ENCODE measurements at regions not wholly inside any gene's neighbourhood (a gene's known extent, or its start where the extent isn't known, plus 50 kb on each side); places are given as distances from the start of the nearest gene placed in this dataset.

DNA sequence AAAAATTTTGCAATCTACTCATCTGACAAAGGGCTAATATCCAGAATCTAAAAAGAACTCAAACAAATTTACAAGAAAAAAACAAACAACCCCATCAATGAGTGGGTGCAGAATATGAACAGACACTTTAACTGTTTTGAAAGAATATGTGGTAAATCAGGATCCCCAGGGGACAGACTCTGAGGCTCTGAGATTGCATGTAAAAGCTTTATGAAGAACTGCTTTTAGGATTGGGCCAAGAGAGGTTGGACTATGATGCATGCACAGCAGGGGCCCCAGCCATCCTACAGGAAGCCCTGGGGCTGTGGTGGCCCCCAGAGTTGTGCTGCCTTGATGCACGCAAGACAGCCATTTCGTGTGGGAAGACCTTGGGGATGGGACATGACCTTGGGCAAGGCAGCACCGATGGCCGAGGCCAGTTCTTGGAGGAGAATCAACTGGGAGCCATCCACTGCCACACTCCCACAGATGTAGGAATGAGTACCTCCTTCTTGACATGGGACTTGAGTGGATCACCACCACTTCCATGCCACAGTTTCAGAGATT, 298.1 kb upstream of the THBS1 start:
- in situ Hi-C loops (cut with HindIII; ENCODE audit: low pct_unique_long_range_greater_than_20kb, low sequenced_read_pairs) = no loop called here
- DNase-seq (ENCODE audit: low read depth) = no peak

DNA sequence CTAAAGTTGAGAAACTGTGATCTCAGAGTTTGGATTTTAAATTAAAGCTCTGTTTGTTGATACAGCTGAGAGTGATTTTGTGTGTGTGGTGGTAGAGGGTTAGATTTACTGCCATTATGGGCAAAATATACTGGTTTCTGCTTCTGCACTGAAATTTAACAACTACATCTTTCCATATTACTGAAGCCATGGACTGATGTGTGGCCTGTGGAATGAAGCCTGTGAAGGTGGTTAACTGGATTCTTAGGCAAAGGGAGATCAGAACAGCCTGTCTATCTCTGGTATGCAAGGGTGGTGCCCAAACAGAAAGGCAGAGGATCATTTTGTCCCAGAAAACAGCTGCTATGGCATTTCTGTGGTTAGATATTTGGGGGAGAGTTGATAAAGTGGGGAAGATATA, 297.3 kb upstream of the THBS1 start:
- no peak for DNase-seq (ENCODE audit: low read depth)
- in situ Hi-C loops (cut with HindIII; ENCODE audit: low pct_unique_long_range_greater_than_20kb, low sequenced_read_pairs) = no loop called here

DNA sequence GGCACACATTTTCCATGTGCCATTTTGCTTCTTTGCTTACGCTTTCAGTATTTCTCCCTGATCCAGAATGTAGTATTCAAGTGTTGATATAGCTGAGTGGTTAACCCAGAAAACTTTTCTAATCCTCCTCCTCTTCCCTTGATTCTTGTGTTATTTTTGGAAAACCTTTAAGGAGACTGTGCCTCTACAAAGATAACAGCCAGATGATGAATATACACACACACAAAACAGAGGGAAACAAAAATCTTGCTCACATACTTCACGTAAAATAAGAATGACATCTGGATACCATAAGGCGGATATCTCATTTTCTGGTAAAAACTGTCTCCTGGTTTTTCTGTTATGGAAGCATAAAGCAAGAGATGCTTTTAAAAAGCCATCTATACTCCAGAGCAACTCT, 295.8 kb upstream of the THBS1 start:
- in situ Hi-C loops (cut with HindIII; ENCODE audit: low pct_unique_long_range_greater_than_20kb, low sequenced_read_pairs) = no loop called here
- no peak for DNase-seq (ENCODE audit: low read depth)

DNA sequence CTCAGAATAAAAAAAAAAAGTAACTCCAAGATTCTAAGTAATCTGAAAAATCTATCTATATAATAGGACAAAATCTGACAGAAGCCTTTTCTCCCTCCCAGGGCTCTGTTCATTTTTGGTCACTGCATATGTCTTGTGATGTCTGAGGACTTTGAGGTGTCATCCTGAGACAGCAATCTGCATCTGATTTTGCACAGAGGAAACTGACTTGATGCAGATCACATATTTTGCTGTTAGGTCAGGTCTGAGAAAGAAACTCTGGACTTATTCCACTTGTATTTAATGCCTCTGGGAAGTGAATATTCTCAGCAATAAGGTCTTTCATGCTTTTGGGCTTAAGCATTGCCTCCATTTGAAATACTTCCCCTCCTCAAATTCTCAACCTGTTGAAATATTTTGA, 295.2 kb upstream of the THBS1 start:
- in situ Hi-C loops (cut with HindIII; ENCODE audit: low pct_unique_long_range_greater_than_20kb, low sequenced_read_pairs) = no loop called here

DNA sequence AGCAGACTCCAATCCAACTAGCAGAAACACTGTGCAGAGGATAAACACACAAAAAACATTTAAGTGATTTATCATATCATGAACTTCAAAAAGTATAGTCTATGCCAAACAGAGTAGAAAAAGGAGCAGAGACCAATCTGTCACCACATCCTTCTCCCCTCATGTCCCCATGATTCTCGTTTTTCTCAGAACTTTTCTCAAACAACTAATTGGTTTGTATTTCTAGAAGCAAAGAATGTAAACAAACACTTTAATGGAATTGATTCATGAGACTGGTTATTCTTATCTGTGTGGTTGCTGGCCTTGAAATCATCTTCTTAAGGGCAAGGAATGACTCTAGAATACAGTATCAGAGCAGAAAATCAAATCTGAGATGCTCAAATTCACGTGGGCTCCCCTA, 294.2 kb upstream of the THBS1 start:
- DNase-seq (ENCODE audit: low read depth) = no peak
- in situ Hi-C loops (cut with HindIII; ENCODE audit: low pct_unique_long_range_greater_than_20kb, low sequenced_read_pairs) = no loop called here

More for the DNA sequence above, 295.2 kb upstream of the THBS1 start:
- DNase-seq (ENCODE audit: low read depth) = no peak

DNA sequence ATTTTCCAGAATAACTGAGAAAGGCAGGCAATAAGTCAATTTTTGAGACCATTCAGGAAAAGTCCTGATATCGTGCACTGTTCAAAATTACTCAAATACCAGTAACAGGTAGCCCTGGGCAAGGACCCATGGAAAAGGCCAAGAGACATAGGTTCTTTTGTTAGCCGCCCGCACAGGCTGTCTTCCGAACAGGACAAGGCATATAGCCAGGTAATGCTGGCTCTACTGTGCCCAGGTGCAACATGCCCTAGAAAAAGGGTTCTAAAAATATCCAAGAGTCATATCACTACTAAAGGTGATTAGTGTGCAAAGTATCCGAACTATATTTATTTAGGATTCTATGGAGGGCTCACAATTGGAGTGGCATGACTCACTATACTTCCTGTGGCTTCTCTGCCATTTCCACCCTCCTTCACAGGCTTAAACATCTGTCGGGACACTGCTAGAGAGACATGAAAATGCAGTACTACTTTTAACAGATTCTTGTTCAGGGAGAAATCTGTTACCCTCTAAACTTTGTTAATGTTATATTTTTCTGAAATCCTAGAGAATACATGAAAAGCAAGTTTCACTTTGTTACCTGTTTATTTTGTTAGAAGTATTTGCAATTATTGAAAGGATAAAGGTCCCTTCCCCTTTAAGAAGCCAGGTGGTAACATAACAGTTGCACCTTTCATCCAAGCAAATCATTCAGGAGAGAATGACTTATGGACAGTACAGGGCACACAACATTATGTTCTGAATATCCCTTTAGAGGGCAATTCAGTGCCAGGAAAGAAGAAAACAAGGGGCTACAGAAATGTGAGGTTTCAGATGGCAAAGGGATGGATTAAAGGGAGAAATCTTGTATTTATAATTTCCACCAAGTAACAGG, 293.3 kb upstream of the THBS1 start:
- in situ Hi-C loops (cut with HindIII; ENCODE audit: low pct_unique_long_range_greater_than_20kb, low sequenced_read_pairs) = no loop called here
- no peak for DNase-seq (ENCODE audit: low read depth)

DNA sequence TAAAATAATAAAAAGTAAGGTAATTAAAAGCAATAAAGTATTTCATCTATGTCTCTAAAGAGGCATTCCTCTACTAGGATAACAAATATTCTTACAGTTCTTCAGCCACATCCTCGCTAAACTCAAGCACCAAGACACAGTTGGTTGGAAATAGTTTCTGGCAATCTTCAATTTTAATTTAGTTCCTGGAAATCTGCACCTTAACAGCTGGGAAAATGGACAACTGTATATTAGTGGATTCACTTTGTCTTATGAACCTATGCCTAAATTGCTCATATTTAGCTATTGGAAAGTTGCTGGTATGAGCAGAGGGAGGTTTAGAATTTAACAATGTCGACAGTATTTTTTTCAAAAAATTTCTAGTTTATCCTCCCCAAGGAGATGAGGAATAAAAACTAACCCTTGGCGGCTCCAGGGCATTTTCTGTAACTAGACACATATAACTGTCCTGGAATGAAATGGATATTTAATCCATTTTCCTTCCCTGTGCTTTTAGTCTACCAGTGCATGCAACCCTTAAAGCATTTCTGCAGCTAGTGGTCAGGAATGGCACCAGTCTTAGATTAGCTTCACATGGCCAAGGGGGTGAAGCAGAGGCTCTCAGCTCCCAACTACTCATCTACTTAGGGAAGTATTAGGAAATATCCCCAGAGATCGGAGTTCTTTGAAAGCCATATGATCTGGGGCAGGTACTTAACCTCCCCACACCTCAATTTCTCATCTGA, 290.0 kb upstream of the THBS1 start:
- no peak for DNase-seq (ENCODE audit: low read depth)
- in situ Hi-C loops (cut with HindIII; ENCODE audit: low pct_unique_long_range_greater_than_20kb, low sequenced_read_pairs) = no loop called here

DNA sequence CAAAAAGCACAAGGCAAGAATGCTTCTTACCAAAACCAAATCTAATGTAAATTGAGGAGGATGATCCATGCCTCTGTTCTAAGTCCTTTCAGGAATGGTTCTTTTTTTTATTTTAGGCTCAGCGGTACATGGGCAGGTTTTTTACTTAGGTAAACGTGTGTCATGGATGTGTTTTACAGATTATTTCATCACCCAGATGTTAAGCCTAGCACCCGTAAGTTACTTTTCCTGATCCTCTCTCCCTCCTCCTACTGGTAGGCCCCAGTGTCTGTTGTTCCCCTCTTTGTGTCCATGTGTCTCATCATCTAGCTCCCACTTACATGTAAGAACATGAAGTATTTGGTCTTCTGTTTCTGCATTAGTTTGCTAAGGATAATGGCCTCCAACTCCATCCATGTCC, 289.2 kb upstream of the THBS1 start:
- in situ Hi-C loops (cut with HindIII; ENCODE audit: low pct_unique_long_range_greater_than_20kb, low sequenced_read_pairs) = no loop called here
- DNase-seq (ENCODE audit: low read depth) = no peak

DNA sequence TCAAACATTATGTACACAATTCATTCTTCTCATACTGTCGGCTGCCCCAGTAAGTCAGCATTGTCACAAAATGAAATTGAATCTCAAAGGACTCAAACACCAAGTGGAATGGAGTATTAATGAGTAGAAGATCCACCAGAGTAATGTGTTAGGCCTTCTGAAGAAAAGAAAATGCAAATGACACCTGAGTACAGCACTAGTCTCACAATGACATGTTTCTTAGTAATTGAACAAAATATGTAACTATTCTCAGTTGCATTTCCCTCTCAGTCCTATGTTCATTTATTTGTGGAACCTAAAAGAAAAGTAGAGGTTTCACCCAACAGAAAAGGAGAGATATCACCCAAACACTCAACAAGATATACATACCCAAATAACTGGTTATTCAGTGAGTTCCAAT, 283.9 kb upstream of the THBS1 start:
- in situ Hi-C loops (cut with HindIII; ENCODE audit: low pct_unique_long_range_greater_than_20kb, low sequenced_read_pairs) = no loop called here

DNA sequence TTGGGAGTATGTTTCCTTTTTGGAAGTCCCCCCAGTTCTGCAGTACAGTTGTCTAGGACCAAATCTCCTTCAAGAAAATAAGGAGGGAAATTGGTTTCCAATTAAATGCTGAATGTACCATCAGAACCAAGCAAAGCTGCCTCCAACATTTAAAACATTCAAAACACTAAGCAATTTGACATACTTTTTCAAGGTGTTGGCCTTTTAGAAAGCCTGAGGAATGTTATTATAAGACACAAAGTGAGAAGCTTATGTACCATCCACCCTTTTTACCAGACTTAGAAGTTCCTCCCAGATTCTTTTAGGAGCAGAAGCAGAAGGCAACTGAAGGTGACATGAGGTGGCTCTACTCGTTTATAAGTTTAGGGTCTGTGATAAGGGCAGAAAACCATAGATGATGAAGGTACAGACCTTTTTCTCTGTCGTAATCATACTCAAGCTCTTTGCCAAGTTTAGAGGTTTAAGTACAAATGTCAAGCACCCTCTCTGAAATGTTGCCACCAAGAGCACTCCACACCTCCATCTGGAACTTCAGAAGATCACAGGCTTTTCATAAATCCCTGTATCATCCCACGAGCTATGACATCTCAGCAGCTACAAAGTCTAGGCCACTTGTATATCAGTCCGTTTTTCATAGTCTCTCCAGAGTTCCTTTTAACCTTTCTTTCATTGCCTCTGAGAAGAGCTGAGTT, 282.5 kb upstream of the THBS1 start:
- in situ Hi-C loops (cut with HindIII; ENCODE audit: low pct_unique_long_range_greater_than_20kb, low sequenced_read_pairs) = no loop called here
- DNase-seq (ENCODE audit: low read depth) = no peak

More for the DNA sequence above, 283.9 kb upstream of the THBS1 start:
- DNase-seq (ENCODE audit: low read depth) = no peak

DNA sequence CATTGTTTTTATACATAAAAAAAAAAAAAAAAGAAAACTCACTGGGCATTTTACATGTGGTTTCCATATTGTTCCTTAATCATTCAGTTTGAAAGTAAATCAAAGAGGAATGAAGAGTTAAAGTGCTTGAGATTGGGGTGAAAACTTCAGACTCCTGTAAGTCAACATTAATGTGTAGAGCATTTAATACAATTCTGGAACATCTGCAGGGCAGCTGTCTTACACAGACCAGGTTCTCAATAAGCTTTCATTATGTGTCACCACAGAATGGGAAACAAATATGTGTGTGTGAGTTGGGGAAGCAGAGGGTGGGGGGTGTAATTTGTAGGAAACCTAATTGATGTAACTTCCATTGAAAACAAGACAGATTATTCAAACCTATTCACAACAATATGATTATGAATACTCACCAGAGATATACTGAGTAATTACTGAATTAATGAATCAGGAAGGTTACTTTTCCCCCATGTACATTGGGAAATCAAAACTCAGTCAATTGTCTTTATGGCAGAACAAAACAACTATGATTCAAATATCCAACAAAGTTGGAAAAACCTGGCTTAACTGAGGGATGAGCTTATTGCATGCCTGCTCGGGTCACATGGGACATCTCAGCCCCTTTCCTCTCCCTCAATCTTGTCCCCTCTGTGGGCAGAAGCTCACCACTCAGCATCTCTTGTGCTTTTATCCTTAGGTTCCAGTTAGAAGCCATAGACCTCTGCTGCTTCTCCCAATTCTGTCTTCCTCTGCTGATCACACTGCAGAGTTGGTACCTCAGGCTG, 281.2 kb upstream of the THBS1 start:
- in situ Hi-C loops (cut with HindIII; ENCODE audit: low pct_unique_long_range_greater_than_20kb, low sequenced_read_pairs) = no loop called here
- no peak for DNase-seq (ENCODE audit: low read depth)

DNA sequence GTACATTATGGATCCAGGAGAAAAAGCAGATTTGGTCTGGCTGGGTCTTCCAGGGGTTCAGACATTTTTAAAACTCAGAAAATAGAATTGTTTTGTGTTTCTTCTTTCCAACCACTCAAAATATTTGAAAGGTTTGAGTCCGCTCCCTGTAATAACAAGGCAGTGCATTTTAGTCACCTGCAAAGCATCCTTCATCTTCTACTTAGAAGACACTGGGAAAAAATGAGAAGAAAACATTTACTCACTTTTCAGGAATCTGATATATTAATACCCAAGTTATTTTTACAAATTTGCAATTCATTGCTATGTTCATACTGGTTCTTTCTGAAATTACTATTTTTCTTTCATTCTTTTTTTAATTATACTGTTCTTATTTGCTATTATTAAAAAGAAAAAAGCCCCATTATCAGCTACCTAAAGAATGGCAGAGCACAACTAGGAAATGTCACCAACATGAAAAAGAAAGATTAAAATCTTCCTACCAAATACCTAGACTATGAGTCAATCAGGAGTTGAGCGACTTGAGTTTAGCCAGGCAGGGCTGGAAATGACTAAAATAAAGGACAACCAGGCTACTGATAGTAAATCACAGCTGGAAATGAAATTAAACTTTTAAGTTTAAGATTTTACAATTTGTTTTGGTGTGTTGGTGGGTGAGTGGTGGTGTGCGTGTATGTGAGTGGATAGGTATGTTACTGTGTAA, 280.3 kb upstream of the THBS1 start:
- DNase-seq (ENCODE audit: low read depth) = peak; percentile 14
- in situ Hi-C loops (cut with HindIII; ENCODE audit: low pct_unique_long_range_greater_than_20kb, low sequenced_read_pairs) = no loop called here

DNA sequence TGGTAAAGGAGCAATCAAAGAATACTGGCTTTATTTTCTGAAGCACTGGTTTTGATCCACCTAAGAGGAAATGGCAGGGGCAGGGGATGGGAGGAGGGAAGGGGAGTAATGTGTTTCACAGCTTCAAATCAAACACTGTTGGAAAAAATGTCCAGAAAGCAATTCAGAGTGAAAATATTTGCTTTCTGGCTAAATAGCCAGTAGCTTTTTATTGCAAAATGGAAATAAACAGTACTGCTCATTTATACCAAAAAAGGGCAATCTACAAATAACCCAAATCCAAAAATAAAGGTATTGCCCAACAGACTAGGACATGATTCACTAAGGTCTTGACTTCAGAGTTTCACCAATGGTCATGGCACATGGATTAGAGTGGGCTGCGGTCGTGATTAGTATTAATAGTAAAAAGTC, 279.3 kb upstream of the THBS1 start:
- no peak for DNase-seq (ENCODE audit: low read depth)
- in situ Hi-C loops (cut with HindIII; ENCODE audit: low pct_unique_long_range_greater_than_20kb, low sequenced_read_pairs) = no loop called here

DNA sequence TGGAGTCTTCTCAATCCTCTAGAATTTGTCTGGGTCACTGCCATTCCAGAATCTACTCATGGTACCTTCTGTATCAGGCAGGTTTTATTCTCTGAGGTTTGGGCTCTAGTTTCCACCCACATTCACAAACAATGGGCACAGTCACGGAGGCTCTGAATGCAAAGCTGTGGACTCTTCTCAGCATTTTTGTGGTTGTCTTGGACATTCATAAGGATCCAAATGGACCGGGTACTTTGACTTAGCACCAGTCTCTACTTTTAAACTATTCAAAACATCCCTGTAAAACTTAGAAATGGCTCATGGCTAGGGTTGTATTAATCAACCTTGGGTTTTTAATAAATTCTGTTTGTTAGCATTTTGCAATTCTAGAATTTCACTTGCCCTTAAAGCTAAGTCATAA, 277.9 kb upstream of the THBS1 start:
- in situ Hi-C loops (cut with HindIII; ENCODE audit: low pct_unique_long_range_greater_than_20kb, low sequenced_read_pairs) = no loop called here
- DNase-seq (ENCODE audit: low read depth) = no peak

DNA sequence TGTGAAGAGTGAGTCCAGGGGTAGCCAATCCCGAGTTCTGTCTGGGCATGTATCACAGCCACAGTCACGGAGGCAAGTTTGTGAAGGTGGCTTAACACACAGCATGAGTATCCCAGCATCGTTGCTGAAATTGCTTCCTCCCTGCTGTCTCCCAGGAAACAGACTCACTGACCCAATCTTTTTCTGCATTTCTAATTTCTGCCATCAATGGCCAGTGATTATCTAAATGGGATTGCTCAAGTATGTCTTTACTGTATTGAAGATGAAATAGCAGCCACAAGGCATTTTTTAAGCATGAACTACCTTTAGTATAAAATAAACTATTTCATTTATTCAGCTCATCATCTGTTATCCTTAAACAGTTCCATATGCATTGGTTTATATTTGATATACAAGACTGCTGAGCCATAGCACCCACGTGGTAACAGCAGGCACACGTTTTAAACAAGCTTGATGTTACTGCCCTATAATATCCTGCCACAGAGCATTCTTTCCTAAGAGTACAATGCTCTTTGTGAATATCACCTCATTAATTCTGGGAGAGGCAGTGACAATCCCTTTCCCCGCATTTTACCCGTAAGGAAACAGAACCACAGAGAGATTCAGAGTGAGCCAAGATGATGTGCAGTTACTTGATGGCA, 276.6 kb upstream of the THBS1 start:
- in situ Hi-C loops (cut with HindIII; ENCODE audit: low pct_unique_long_range_greater_than_20kb, low sequenced_read_pairs) = no loop called here
- DNase-seq (ENCODE audit: low read depth) = no peak

DNA sequence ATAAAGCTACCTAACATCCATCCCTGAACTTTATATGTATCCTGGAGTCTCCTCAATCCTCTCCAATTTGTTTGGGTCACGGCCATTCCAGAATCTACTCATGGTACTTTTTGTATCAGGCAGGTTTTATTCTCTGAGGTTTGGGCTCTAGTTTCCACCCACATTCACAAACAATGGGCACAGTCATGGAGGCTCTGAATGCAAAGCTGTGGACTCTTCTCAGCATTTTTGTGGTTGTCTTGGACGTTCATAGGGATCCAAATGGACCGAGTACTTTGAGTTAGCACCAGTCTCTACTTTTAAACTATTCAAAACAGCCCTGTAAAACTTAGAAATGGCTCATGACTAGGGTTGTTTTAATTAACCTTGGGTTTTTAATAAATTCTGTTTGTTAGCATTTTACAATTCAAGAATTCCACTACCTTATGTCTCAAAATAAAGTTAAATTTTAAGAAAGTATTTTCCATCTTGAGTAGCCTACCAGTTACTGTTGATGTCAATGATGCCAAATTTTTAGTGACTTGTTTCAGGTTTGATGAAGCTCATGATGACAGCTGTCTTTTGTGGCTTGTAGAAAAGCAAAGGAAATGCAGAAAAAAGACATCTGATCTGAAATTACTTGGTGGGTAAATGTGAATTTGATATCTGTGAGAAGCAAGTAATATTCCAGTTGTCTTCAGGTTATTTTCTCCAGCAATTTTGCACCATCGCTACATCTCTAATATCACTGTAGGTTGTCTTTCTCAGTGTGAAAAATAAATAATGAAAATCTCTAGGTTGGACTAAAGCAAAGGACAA, 275.7 kb upstream of the THBS1 start:
- in situ Hi-C loops (cut with HindIII; ENCODE audit: low pct_unique_long_range_greater_than_20kb, low sequenced_read_pairs) = no loop called here
- no peak for DNase-seq (ENCODE audit: low read depth)
